ENCODE measurements at regions not wholly inside any gene's neighbourhood (a gene's known extent, or its start where the extent isn't known, plus 50 kb on each side); places are given as distances from the start of the nearest gene placed in this dataset.

DNA sequence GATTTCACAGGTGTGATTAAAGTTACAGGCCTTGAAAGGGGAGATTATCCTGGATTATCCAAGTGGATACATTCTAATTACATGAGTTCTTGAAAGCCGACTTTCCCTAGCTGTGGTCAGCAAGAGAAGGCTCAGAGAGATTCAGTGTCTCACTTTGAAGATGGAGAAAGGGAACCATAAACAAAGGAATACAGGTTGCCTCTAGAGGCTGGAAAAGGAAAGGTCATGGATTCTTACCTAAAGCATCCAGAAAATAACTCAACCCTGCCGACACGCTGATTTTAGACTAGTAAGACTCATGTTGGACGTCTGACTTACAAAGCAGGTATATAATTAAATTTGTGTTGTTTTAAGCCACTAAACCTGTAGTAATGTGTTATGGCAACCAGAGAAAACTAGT, 1095.7 kb upstream of the ZEB2 start:
- H3K4me1 ChIP-seq = no peaks in the 10 kb centered on the region
- 89 to 91% methylated on average over 4 of the region's 4 CpGs for WGBS, 2 donors

DNA sequence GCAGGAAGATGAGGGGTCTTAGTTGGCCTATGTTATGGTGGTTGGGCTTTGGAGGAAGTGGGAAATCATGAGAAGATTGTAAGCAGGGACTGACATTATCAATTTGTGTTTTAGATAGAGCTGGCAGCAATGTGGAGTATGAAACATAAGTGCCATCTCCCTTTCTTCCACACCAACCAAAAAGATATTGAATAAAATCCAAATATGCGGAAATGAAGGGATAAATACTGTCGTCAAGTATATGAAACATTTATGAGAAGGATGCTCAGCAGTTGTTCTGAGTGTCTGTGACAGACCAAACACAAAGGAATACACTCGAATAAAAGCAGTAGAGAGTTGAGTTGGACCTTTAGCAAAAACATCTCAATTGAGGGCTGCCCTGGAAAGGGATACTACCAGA, 1090.0 kb upstream of the ZEB2 start:
- no peaks in the 10 kb centered on the region for H3K36me3 ChIP-seq
- DNase-seq = no peak
- 90 to 95% methylated on average over 3 of the region's 3 CpGs for WGBS, 2 donors
- no peak for TF ChIP-seq POLR2A (IDR thresholded peaks at IDR 0.05)
- TF ChIP-seq POLR2AphosphoS5 (IDR thresholded peaks at IDR 0.05) = no peak
- TF ChIP-seq, protein P1, sequence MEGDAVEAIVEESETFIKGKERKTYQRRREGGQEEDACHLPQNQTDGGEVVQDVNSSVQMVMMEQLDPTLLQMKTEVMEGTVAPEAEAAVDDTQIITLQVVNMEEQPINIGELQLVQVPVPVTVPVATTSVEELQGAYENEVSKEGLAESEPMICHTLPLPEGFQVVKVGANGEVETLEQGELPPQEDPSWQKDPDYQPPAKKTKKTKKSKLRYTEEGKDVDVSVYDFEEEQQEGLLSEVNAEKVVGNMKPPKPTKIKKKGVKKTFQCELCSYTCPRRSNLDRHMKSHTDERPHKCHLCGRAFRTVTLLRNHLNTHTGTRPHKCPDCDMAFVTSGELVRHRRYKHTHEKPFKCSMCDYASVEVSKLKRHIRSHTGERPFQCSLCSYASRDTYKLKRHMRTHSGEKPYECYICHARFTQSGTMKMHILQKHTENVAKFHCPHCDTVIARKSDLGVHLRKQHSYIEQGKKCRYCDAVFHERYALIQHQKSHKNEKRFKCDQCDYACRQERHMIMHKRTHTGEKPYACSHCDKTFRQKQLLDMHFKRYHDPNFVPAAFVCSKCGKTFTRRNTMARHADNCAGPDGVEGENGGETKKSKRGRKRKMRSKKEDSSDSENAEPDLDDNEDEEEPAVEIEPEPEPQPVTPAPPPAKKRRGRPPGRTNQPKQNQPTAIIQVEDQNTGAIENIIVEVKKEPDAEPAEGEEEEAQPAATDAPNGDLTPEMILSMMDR (IDR thresholded peaks at IDR 0.05) = no peak
- no peak for TF ChIP-seq EP300 (IDR thresholded peaks at IDR 0.05)
- H3K4me3 ChIP-seq = no peak overlapping the region
- H3K9me3 ChIP-seq = no peaks in the 10 kb centered on the region
- no peak overlapping the region for H3K27ac ChIP-seq
- intact Hi-C loops (cut with DNase I) = no loop called here
- H3K4me1 ChIP-seq = no peaks in the 10 kb centered on the region
- no peaks in the 10 kb centered on the region for H3K27me3 ChIP-seq

More for the DNA sequence above, 1095.7 kb upstream of the ZEB2 start:
- Histone ChIP-seq H3K36me3 (no peaks in the 10 kb centered on the region), H3K27ac (no peak overlapping the region), H3K4me3 (no peak overlapping the region), H3K27me3 (no peaks in the 10 kb centered on the region), H3K9me3 (no peaks in the 10 kb centered on the region)
- TF ChIP-seq EP300 (IDR thresholded peaks at IDR 0.05) (no peak), POLR2A (IDR thresholded peaks at IDR 0.05) (no peak), POLR2AphosphoS5 (IDR thresholded peaks at IDR 0.05) (no peak)
- TF ChIP-seq, protein P1 (IDR thresholded peaks at IDR 0.05) = no peak
- DNase-seq = no peak
- intact Hi-C loops (cut with DNase I) = no loop called here

DNA sequence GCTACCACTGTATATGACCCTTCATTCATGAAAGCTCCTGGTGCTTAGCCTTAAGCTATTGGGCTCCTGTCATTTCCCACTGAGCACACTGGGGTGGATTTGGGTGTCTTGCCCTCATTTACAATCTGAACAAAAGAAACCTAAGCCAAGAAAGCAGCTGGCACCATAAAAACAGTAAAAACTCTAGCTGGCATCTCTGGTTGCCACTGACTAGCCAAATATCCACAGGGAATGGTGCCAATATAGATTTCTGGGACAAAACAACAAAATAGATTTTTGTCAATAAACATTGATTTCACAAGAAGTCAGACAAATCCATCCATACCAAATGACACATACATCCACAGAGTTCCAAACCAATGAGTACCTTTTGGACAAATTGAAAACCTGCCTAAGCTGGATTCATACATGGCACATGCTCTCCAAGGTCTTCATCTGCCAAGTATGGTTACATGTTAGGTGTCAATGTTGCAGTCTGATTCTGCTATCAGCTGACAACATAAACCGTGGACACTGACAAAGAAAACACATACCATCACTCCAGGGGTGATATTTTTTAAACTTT, 1081.5 kb upstream of the ZEB2 start:
- intact Hi-C loops (cut with DNase I) = no loop called here
- no peaks in the 10 kb centered on the region for H3K27me3 ChIP-seq
- 56 to 86% methylated on average over 1 of the region's 1 CpG for WGBS, 2 donors
- no peak for DNase-seq
- no peaks in the 10 kb centered on the region for H3K9me3 ChIP-seq
- no peaks in the 10 kb centered on the region for H3K36me3 ChIP-seq
- H3K27ac ChIP-seq = no peak overlapping the region
- TF ChIP-seq, protein P1 (IDR thresholded peaks at IDR 0.05) = no peak
- TF ChIP-seq POLR2A (IDR thresholded peaks at IDR 0.05) (no peak), EP300 (IDR thresholded peaks at IDR 0.05) (no peak), POLR2AphosphoS5 (IDR thresholded peaks at IDR 0.05) (no peak)
- no peak overlapping the region for H3K4me3 ChIP-seq
- H3K4me1 ChIP-seq = no peaks in the 10 kb centered on the region

- Histone ChIP-seq H3K27ac (no peak overlapping the region), H3K9me3 (no peaks in the 10 kb centered on the region), H3K4me1 (no peaks in the 10 kb centered on the region), H3K27me3 (no peaks in the 10 kb centered on the region), H3K4me3 (no peak overlapping the region), H3K36me3 (no peaks in the 10 kb centered on the region)
- no peak for DNase-seq
- intact Hi-C loops (cut with DNase I) = no loop called here
- TF ChIP-seq POLR2AphosphoS5 (IDR thresholded peaks at IDR 0.05) (no peak), EP300 (IDR thresholded peaks at IDR 0.05) (no peak), POLR2A (IDR thresholded peaks at IDR 0.05) (no peak)
- TF ChIP-seq, protein P1 (IDR thresholded peaks at IDR 0.05) = no peak
- 90 to 95% methylated on average over 1 of the region's 1 CpG for WGBS, 2 donors
Measured at GRCh38 chr2:145600811-145601210, 1080.9 kb upstream of the ZEB2 start.

- H3K4me1 ChIP-seq = no peaks in the 10 kb centered on the region
- no peaks in the 10 kb centered on the region for H3K36me3 ChIP-seq
- no peaks in the 10 kb centered on the region for H3K9me3 ChIP-seq
- no peak for TF ChIP-seq EP300 (IDR thresholded peaks at IDR 0.05)
- TF ChIP-seq, protein P1 (IDR thresholded peaks at IDR 0.05) = no peak
- no peak for TF ChIP-seq POLR2A (IDR thresholded peaks at IDR 0.05)
- TF ChIP-seq POLR2AphosphoS5 (IDR thresholded peaks at IDR 0.05) = no peak
- H3K27ac ChIP-seq = no peak overlapping the region
- H3K27me3 ChIP-seq = no peaks in the 10 kb centered on the region
- intact Hi-C loops (cut with DNase I) = no loop called here
- DNase-seq = no peak
- no peak overlapping the region for H3K4me3 ChIP-seq
Measured at GRCh38 chr2:145599756-145600155, 1079.8 kb upstream of the ZEB2 start.

Data from sigmoid colon (tissue), 6 donors.